HG02885 (cell line): ENCODE measurements at regions not wholly inside any gene's neighbourhood (a gene's known extent, or its start where the extent isn't known, plus 50 kb on each side); places are given as distances from the start of the nearest gene placed in this dataset.
"Not testable (repeated sequence)": the region's sequence is repeated elsewhere in the genome, so short reads cannot be mapped to it uniquely, and the experiment has no call there.

Experiments used
- ATAC-seq: cut with Tn5 transposase; IDR thresholded peaks from one replicate; pipeline ENCODE4 v1.9.1; 2021; ENCODE audit warnings: mild to moderate bottlenecking; ENCODE audit not compliant: unreplicated experiment, poor library complexity

- ATAC-seq: no peak
These were observed 136.9 kb upstream of the FREM1 start for GRCh38 chr9:15047028-15047551.

GRCh38 chr9:15033316-15033715, 123.1 kb upstream of the FREM1 start:
- ATAC-seq: no peak

GRCh38 chr9:15032860-15033259, 122.6 kb upstream of the FREM1 start:
- ATAC-seq: no peak

GRCh38 chr9:15021146-15021545, 110.9 kb upstream of the FREM1 start:
- no peak for ATAC-seq

GRCh38 chr9:15018096-15018637, 107.9 kb upstream of the FREM1 start:
- ATAC-seq: no peak

GRCh38 chr9:15010581-15010980, 100.4 kb upstream of the FREM1 start:
- ATAC-seq: no peak

GRCh38 chr9:15007698-15008097, 97.5 kb upstream of the FREM1 start:
- no peak for ATAC-seq

GRCh38 chr9:14994738-14995137, 84.5 kb upstream of the FREM1 start:
- no peak for ATAC-seq

GRCh38 chr9:14993901-14994554, 83.8 kb upstream of the FREM1 start:
- no peak for ATAC-seq

GRCh38 chr9:14993061-14993800, 83.0 kb upstream of the FREM1 start:
- ATAC-seq: no peak

- no peak for ATAC-seq
These were observed 82.3 kb upstream of the FREM1 start for GRCh38 chr9:14992516-14992915.

- ATAC-seq: no peak
These were observed 81.9 kb upstream of the FREM1 start for GRCh38 chr9:14992081-14992480.

- not testable (repeated sequence) for ATAC-seq
These were observed 80.4 kb upstream of the FREM1 start for GRCh38 chr9:14990647-14991046.

- ATAC-seq: no peak
These were observed 79.6 kb upstream of the FREM1 start for GRCh38 chr9:14989811-14990210.

- ATAC-seq: not testable (repeated sequence)
These were observed 79.1 kb upstream of the FREM1 start for GRCh38 chr9:14989336-14989735.

- ATAC-seq: peak; percentile 49
These were observed 77.6 kb upstream of the FREM1 start for GRCh38 chr9:14987858-14988257.

GRCh38 chr9:14985419-14985818, 75.2 kb upstream of the FREM1 start:
- no peak for ATAC-seq

- no peak for ATAC-seq
These were observed 73.4 kb upstream of the FREM1 start for GRCh38 chr9:14983599-14983998.

- no peak for ATAC-seq
These were observed 71.2 kb upstream of the FREM1 start for GRCh38 chr9:14981291-14981950.

- ATAC-seq: no peak
These were observed 68.1 kb upstream of the FREM1 start for GRCh38 chr9:14978022-14979000.
